NT2/D1 (cell line): ENCODE measurements at regions not wholly inside any gene's neighbourhood (a gene's known extent, or its start where the extent isn't known, plus 50 kb on each side); places are given as distances from the start of the nearest gene placed in this dataset.
"Not testable (repeated sequence)": the region's sequence is repeated elsewhere in the genome, so short reads cannot be mapped to it uniquely, and the experiment has no call there.

Experiments
- DNase-seq: peaks from one replicate; pipeline ENCODE4 v3.0.0-alpha.2; 2011; ENCODE audit warnings: low read depth, low spot score
- H3K27me3 ChIP-seq: 2 replicates; pipeline ENCODE4 v1.6.0; 2011; ENCODE audit warnings: mild to moderate bottlenecking; ENCODE audit not compliant: insufficient read length, insufficient read depth
- H3K36me3 ChIP-seq: 2 replicates; pipeline ENCODE4 v1.6.1; 2011; ENCODE audit warnings: mild to moderate bottlenecking, low read length, mixed read lengths; ENCODE audit not compliant: insufficient read depth, insufficient read length
- H3K4me1 ChIP-seq: 2 replicates; pipeline ENCODE4 v1.5.1; 2011; ENCODE audit not compliant: insufficient read depth, insufficient read length
- H3K4me3 ChIP-seq: 2 replicates; pipeline ENCODE4 v1.5.1; 2011; ENCODE audit warnings: low read depth; ENCODE audit not compliant: insufficient read length
- H3K9ac ChIP-seq: 2 replicates; pipeline ENCODE4 v1.6.0; 2011; ENCODE audit warnings: low read depth; ENCODE audit not compliant: insufficient read length
- H3K9me3 ChIP-seq: 2 replicates; pipeline ENCODE4 v1.5.1; 2011; ENCODE audit warnings: mild to moderate bottlenecking, low read length; ENCODE audit not compliant: insufficient read depth
- SUZ12 ChIP-seq: IDR thresholded peaks from 2 replicates; pipeline ENCODE4 v1.6.1; 2011; ENCODE audit not compliant: insufficient read length, insufficient read depth; ENCODE audit errors: extremely low read depth
- YY1 ChIP-seq: IDR thresholded peaks from 2 replicates; pipeline ENCODE4 v1.6.1; 2011; ENCODE audit not compliant: insufficient read length, insufficient read depth
- ZNF274 ChIP-seq: IDR thresholded peaks from 2 replicates; pipeline ENCODE4 v1.6.1; 2011; ENCODE audit warnings: mild to moderate bottlenecking, low read depth, low read length

GRCh38 chr2:175277772-175278171 is 96.3 kb upstream of the ATP5MC3 start:
- DNase-seq: no peak
- no peak for TF ChIP-seq SUZ12
- no peak for TF ChIP-seq ZNF274
- no peak for TF ChIP-seq YY1
- Histone ChIP-seq H3K9me3 (no peaks in the 10 kb centered on the region), H3K36me3 (no peaks in the 10 kb centered on the region), H3K27me3 (no peaks in the 10 kb centered on the region), H3K4me3 (no peak overlapping the region), H3K9ac (no peak overlapping the region), H3K4me1 (no peaks in the 10 kb centered on the region)

DNA sequence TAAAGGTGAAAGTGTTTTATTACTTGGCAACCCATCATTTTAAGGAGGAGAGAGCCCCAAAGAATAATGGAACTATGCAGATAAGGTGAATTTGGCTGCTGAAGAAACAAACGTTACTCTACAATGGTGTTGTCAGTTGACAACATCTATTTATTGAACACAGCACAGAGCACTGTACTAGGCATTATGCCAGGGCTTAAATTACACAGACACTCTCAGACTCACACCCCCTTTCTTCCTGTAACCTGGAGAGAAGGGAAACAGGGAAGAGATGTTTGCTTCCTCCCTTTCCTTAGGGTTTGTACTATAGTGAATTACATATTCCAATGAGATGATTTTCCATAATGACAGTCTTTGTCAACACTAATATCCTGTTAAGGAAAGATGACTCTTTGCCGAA is 94.0 kb upstream of the ATP5MC3 start:
- H3K9ac ChIP-seq: no peak overlapping the region
- H3K4me3 ChIP-seq: no peak overlapping the region
- no peaks in the 10 kb centered on the region for H3K9me3 ChIP-seq
- DNase-seq: no peak
- no peaks in the 10 kb centered on the region for H3K4me1 ChIP-seq
- TF ChIP-seq YY1: no peak
- TF ChIP-seq ZNF274: no peak
- TF ChIP-seq SUZ12: no peak
- no peaks in the 10 kb centered on the region for H3K27me3 ChIP-seq
- H3K36me3 ChIP-seq: no peaks in the 10 kb centered on the region

- H3K9ac ChIP-seq: no peak overlapping the region
- no peak for DNase-seq
- peaks cover 14% of the 10 kb centered on the region; the same call in 1 of the 2 replicates for H3K9me3 ChIP-seq
- H3K36me3 ChIP-seq: no peaks in the 10 kb centered on the region
- no peaks in the 10 kb centered on the region for H3K4me1 ChIP-seq
- H3K27me3 ChIP-seq: no peaks in the 10 kb centered on the region
- no peak overlapping the region for H3K4me3 ChIP-seq
- TF ChIP-seq SUZ12: no peak
- TF ChIP-seq YY1: no peak
These were observed 77.7 kb upstream of the ATP5MC3 start for GRCh38 chr2:175259164-175259563.

DNA sequence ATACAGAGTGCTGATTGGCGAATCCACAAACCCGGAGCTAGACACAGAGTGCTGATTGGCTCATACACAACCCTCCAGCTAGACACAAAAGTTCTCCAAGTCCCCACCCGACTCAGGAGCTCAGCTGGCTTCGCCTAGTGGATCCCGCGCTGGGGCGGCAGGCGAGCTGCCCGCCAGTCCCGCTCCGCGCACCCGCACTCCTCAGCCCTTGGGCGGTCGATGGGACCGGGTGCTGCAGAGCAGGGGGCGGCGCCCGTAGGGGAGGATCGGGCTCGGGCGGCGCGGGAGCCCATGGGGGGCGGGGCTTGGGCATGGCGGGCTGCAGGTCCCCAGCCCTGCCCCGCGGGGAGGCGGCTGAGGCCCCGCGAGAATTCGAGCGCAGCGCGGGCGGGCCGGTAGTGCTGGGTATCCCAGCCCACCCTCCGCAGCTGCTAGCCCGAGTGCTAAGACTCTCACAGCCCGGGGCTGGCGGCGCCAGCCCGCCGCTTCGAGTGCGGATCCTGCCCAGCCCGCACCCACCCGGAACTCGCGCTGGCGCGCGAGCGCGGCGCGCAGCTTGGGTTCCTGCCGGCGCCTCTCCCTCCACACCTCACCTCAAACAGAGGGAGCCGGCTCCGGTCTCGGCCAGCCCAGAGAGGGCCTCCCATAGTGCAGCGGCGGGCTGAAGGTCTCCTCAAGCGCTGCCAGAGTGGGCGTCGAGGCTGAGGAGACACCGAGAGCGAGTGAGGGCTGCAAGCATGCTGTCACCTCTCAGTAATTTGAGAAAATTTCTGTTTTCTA is 75.5 kb upstream of the ATP5MC3 start:
- no peaks in the 10 kb centered on the region for H3K36me3 ChIP-seq
- peaks cover 14% of the 10 kb centered on the region; the same call in 1 of the 2 replicates for H3K9me3 ChIP-seq
- no peak for DNase-seq
- H3K4me3 ChIP-seq: no peak overlapping the region
- H3K9ac ChIP-seq: no peak overlapping the region
- TF ChIP-seq SUZ12: no peak
- no peak for TF ChIP-seq ZNF274
- TF ChIP-seq YY1: no peak
- H3K4me1 ChIP-seq: no peaks in the 10 kb centered on the region
- H3K27me3 ChIP-seq: no peaks in the 10 kb centered on the region

- not testable (repeated sequence) for H3K4me1 ChIP-seq, H3K27me3 ChIP-seq, H3K36me3 ChIP-seq, DNase-seq, H3K9ac ChIP-seq, H3K4me3 ChIP-seq
- H3K9me3 ChIP-seq: peaks cover 14% of the 10 kb centered on the region; the same call in 1 of the 2 replicates
These were observed 74.9 kb upstream of the ATP5MC3 start for GRCh38 chr2:175256391-175256790.

DNA sequence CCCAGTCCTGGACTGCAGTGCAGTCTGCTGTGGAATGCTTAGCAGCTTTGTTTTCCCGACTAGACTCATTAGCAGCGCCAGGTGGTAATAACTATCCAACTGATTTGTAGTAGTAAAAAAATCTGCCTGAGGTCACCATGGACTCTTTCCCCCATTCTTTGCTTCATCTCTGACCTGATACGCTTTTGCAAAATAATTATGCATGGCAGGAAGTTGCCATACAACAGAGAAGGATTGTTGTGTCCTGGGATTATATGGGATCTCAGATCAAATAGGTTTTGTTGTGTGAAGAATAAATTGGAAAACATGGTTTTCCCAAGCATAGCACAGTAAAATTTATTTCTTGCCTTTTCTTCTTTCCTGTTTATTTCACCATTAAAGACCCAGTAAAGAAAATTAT is 72.4 kb upstream of the ATP5MC3 start:
- DNase-seq: no peak
- TF ChIP-seq ZNF274: no peak
- TF ChIP-seq SUZ12: no peak
- no peak for TF ChIP-seq YY1
- Histone ChIP-seq H3K4me3 (no peak overlapping the region), H3K9ac (no peak overlapping the region), H3K9me3 (peaks cover 14% of the 10 kb centered on the region; the same call in 1 of the 2 replicates), H3K4me1 (no peaks in the 10 kb centered on the region), H3K27me3 (no peaks in the 10 kb centered on the region), H3K36me3 (no peaks in the 10 kb centered on the region)

GRCh38 chr2:175251425-175252041 is 70.0 kb upstream of the ATP5MC3 start:
- Histone ChIP-seq H3K9ac (no peak overlapping the region), H3K36me3 (no peaks in the 10 kb centered on the region), H3K27me3 (no peaks in the 10 kb centered on the region), H3K9me3 (no peaks in the 10 kb centered on the region), H3K4me3 (no peak overlapping the region), H3K4me1 (no peaks in the 10 kb centered on the region)
- TF ChIP-seq ZNF274 (no peak), SUZ12 (no peak), YY1 (no peak)
- peak; percentile 27 for DNase-seq

- Histone ChIP-seq H3K9ac (no peak overlapping the region), H3K36me3 (no peaks in the 10 kb centered on the region), H3K4me1 (no peaks in the 10 kb centered on the region), H3K9me3 (no peaks in the 10 kb centered on the region), H3K4me3 (no peak overlapping the region), H3K27me3 (no peaks in the 10 kb centered on the region)
- no peak for TF ChIP-seq YY1
- TF ChIP-seq SUZ12: no peak
- TF ChIP-seq ZNF274: no peak
- no peak for DNase-seq
These were observed 65.6 kb upstream of the ATP5MC3 start for GRCh38 chr2:175247159-175247558.
